NCI-H128 (cell line): ENCODE measurements at regions not wholly inside any gene's neighbourhood (a gene's known extent, or its start where the extent isn't known, plus 50 kb on each side); places are given as distances from the start of the nearest gene placed in this dataset.
A peak's percentile ranks its signal among the peaks of the same experiment; 100 is the strongest.

Source experiments
- DNase-seq: peaks from one replicate; lab custom pipeline; 2025; ENCODE audit not compliant: unreplicated experiment; lab: John Stamatoyannopoulos, UW

DNA sequence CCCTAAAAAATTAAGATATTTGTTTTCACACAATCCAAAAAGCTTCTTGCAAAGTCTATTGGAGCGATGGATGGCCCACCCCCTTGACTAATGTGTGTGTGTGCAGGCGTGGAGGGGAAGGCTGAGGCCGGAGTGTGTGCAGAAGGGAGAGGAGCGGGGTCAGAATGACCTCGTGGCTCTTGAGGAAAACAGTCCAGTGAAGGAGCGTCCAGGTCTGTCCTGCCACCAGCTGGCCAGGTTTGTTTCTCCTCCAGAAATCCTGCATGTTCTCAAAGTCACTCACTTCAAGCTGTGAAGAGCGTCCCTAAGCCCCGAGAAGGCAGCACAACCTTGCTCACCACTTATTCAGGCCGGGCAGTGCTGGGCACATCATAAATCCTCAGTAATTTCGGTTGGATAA is 69.5 kb upstream of the SSX2IP start:
- DNase-seq = no peak

DNA sequence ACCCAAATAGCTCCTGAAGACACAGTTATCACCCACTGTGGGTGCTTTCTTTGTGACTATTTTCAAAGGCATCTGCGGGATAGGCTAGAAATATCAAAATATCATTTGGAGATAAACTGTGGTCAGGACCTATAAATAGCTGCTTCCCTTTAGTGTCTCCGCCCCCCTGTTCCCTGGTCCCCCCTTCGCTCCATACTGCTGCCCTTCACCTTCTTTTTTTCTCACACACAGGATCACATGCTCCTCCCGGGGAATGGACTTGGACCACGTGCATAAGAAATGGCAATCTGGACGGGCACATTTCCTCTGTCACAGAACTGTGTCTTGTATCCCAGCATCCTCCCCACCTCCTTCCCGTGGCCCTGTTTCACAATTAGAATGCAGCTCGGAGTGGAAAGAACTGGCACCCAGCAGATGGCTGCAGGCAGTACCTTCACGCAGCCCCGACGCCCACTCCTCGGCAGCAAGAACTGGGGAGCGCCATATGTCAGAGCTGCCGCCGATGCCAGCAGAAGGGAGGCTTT is 68.8 kb upstream of the SSX2IP start:
- DNase-seq = peak; percentile 21

DNA sequence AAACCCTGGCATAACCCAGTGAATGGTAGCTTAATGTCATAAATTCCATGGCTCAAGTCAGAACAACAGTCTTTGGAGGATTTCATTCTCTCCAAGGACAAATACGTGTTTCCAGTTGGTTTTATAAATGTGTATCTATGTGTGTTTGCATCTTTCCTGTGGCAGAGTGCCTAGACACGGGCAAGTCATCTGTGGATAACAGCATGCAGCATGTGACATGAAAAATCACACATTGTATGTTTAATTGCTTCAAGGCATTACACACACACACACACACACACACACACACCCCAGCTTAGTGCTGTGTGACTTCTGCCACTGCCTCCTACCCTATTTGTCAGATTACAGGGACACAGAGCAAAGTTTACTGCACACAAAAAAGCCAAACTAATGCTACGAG is 68.2 kb upstream of the SSX2IP start:
- DNase-seq = no peak

DNA sequence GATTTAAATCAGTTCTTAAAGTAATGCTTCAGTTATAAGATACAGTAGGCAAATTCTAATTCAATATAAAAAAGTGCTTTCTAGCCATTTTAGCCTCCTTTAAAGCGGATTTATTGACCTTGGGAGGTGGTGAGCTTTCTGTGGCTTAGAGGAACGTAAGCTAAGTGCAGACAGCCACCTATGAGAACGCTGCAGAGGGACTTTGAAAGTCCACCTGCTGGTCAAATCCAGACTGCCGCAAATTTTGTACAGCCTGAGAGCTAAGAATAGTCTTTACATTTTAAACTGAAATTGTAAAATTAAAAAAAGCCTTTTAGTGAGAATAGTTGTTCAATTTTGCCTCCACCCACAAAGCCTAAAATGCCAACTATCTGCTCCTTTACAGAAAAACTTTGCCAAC is 67.0 kb upstream of the SSX2IP start:
- no peak for DNase-seq

DNA sequence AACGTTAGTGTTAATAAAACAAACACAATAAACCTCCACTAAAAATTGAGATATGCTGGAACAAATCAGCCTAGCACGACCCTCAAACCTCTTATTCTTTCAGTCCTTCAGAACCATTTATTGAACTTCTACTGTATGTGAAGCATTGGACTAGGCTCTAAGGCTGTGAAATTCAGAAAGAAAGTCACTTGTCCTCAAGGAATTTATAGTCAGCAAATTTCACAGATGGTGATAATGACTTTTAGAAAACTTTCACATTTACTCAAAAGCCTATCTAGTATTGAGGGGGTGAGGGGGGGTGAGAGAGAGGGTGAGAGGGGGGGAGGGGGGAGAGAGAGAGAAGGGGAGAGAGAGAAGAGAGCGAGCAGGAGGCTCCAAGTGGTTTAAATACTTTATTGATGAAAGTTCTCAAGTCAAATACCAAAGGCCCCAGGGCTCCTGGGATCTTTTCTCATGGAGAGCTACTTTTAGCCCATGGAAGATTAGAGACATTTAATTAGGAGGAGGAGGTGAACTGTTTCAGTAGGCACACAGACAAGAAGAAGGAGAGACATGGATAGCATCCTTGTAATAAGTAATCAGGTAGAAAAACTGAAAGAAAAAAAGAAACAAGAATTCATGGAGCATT is 66.3 kb upstream of the SSX2IP start:
- no peak for DNase-seq

DNA sequence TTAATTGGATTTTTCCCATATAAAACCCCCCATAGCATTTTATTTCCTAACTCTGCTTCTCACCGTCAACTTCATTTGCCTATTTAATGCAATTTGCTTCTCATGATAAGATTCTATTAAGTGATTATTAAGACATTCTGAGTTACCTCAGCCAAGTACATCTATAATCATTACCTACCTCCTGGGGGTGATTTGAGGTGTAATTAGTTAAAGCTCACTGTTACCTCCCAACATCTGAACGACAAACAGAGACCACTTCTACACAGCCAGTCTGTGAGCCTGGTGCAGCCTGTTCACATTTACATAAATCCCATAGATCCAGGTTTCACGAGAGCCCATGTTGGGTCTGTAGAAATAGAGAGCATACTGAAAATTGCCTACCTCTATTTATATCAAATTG is 65.7 kb upstream of the SSX2IP start:
- no peak for DNase-seq

DNA sequence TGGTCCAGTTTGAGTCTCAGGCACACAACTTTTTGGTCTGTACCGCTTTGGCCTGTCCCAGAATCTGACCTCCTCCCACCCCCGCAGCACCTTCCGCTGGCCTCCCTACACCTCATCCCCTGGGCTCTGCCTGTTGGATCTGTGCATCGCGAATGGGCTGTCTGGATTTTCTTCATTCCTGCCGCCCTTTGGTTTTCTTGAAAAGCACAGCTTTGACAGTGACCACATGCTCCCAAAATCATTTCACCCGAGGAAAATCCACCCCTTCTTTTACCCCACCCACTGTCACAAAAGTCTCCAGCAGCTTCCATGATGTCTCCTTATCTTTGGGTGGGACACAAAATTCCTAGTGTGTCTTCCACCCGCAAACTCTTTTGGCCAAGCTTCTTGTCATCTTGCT is 65.0 kb upstream of the SSX2IP start:
- DNase-seq = no peak

DNA sequence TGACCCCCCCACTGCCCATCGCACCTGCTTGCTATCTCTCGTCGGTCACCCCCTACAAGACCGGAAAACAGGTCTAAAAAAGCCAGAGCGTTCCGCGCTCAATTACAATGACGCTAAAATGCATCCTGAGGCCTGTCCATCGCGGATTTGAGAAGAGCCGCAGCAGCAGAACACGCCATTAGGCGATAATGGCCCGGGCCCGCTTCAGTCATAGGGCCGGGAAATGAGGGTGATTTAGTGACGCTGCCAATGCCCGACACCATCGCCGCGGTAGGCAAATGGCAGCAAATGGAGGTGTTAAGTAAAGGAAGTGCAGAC is 64.1 kb upstream of the SSX2IP start:
- DNase-seq = no peak

DNA sequence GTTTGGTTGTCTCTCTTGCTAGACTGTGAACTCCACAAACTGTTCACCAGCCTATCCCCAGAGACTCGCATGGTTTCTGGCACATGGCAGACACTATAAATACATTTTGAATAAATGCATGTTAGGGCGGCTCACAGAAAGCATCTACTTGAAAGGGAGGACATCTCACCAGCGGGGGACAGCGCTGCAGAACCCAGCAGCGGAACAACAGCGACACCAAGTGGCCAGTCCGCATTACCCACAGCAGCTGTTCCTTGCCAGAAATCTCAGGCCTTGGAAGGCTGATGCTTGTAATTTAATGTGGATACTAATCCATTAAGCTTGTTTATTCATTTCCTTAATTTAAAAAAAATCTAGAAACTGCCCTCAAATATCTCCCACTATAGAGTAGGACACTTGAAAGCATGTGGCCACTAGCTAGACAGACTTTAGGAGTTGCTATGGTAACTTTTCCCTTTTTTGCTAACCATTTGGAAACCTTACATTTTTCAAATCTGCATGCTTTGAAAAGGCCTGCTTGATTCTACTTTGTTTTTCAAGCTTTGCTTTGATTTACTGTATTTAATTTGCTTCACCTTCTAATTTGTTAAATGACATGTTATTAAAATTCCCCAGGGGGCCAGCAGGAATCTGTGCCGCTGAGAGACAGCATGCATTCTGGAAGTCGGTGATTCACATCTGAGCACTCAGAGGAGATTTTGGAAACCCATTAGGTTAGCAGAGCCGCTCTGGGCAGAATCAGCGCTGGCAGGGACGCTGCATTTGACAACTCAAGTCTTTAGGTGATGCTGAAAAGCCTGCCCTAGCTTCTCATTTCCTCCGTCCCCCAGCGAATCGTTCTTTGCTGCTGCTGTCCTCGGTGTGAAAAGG is 63.5 kb upstream of the SSX2IP start:
- peak; percentile 60 for DNase-seq

DNA sequence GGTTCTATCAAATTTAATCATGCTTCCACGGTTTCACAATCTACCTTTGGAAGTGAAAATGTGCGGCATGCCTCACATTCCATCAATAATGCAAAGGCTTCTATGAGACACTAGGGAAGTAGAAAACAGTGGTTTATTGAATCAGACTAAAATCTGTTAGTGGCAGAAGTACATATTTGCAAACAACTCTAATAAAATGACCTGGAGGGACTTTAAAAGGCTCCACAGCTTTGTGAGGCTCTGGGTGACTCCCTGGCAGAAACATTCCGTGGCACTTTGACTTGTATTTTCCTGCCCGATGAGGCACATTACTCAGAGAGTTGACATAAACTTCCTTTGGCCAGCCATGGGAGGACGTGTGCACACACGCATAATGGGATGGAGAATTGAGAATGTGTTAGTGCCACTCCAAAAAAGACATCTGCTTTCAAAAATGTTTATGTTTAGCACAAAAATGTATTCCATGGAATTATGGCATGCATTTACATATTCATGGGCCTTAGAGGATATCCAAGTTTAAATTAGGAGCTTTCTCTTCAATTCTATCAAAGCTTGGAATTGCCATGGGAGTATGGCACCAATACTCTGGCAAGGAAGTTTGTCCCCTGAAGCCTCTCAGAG is 60.0 kb upstream of the SSX2IP start:
- no peak for DNase-seq

DNA sequence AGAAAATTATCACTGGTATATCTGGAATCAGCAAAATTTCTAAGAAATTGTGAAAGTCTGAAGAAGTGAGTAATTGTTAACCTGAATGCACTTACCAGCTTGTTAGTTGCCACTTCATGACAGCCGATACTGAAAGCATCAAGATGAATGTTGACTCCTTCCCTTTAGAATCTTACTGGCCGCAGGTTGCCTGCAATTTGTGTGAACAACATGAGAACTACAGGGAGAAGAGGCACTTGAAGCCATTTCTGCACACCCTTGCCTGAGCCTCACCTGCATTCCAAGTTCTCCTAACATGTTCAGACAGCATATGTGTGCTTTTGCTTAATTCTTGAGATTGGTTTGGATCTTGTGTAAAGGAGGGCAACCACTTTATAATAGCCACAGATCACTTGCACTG is 59.2 kb upstream of the SSX2IP start:
- no peak for DNase-seq

DNA sequence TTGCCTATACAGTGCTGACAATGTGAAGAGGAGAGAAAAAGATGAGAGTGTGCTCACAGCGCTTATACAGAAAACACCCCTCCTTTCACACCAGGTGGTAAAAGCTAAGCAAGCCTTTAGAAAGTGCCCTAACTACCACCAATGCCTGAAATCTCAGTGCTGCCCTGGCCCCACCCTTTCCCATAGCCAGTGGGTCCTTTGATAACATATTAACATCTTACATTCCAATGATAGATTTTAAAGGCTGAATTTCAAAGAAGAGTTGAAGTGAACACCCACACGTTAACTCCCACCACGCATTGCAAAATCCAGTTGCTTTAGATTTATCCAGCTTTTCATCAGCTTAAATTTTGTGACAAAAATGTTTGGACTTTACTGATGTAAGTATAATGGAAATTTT is 58.1 kb upstream of the SSX2IP start:
- no peak for DNase-seq

DNA sequence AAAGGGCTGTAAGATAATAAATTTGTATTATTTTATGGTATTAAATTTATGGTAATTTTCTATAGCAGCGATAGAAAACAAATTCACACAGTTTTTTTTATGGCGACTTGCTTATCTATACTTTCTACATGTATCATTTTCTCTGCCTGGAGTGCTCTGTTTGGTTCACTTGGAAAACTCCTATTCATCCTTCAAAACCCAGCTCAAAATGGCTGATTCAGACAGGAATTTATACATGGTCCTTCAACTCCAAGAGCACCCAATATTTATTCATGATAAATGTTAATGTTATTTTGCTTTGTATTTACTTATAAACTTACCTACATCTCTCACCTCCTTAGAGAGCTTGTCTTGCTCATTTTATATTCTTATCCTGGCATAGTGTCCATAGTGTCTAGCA is 55.6 kb upstream of the SSX2IP start:
- DNase-seq = no peak

DNA sequence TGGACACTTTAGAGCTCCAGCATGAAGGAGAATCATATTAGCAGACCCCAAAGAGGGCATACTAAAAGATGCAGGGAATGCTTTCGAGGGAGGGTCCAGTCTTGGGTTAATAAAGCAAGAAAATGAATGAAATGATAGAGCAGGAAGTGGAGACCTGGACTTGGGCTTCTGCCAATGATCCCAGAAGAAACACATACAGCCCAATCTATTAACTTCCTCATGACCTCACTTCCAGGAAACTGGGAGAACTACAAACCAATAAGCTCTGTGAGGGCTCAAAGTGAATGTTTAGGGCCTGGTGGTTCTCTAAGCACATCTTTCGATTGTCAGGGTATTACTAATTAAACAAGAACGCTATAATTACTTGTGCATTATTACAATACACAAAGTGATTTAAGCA is 53.6 kb upstream of the SSX2IP start:
- no peak for DNase-seq

DNA sequence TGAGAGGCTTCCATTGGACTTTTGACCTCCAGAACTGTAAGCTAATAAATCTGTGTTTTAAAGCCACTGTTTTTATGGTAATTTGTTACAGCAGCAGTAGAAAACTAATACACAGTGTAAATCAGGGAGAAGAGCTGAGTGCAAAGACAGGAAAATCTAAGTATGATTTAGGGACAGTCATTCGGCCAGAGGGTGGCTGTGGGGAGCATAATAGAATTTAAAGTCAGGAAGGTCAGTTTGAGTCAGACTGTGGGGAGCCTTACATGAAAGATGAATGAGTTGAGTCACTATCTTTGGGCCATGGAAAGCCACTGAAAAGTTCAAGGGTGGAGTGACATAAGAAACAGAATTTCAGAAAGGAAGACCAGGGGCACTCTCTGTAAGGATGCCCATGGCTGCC is 52.4 kb upstream of the SSX2IP start:
- no peak for DNase-seq

DNA sequence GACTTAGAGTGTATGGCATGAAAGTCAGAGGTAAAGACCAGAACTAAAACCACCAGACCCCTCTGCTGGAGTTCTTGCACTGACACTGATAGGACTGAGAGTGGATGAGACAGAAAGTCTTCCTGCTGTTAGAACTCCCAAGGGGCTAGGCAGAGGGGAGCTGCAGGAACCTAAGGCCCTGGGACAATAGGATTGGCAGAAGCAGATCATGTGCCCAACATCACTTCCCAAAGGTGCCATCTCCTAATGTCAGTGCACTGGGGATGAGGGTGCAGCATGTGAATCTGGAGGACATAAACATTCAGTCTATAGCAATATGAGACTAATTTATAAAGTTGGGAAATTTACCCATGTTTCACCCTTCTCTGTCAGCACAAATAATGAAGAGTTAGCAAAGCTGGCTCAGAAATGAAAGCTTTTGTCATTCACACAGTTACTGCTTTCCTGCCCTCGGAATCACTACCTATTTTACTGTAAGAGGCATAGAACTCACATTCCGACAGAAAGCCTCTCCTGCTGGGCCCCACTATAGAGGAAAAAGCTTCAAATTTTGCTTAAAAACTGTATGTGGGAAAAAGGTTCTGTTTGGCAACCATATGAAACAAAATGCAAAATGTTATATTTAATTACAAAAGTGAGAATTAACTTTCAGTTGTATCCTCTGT is 49.9 kb upstream of the SSX2IP start:
- DNase-seq = no peak
